Retina (tissue), 1 donor: ENCODE measurements at regions not wholly inside any gene's neighbourhood (a gene's known extent, or its start where the extent isn't known, plus 50 kb on each side); places are given as distances from the start of the nearest gene placed in this dataset.
"Not testable (repeated sequence)": the region's sequence is repeated elsewhere in the genome, so short reads cannot be mapped to it uniquely, and the experiment has no call there.

Experiments used
- DNase-seq: peaks from one replicate; pipeline ENCODE4 v3.0.0-alpha.2; 2016

DNA sequence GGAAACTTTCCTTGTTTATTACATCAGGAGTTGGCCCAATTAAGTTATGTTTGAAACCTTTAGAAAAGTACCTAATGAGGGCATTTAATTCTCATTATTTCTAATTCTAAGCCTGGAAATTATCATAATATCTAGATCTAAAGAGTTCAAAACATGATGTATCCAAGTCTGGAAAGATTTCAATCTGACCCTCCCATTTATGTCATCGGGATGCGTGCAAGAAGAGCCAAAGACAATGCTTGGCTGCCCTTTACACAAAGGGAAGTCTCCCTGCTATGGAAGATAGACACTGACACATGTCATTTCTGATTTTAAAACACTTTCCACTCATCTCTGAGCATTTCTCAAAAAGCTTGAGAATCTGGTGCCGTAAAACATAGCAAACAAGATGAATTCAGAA is 222.4 kb downstream of the ANTXR2 start:
- DNase-seq: no peak

DNA sequence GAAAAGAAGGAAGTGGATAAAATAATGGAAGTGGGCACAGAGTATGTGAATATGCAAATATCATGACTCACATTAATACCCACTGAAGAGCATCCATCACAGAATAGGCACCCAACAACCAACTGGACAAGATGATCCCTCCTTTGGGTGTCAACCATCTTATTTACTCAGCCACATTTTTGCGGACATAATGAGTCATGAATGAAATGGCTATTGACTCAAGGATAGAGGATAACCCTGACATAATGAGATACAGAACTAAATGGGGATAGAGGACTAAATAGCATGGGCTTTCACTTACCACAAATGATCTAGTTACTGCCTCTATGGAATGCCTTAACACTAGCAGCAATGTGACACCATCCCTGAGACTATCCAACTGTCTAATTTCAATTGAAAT is 224.7 kb downstream of the ANTXR2 start:
- DNase-seq: no peak

DNA sequence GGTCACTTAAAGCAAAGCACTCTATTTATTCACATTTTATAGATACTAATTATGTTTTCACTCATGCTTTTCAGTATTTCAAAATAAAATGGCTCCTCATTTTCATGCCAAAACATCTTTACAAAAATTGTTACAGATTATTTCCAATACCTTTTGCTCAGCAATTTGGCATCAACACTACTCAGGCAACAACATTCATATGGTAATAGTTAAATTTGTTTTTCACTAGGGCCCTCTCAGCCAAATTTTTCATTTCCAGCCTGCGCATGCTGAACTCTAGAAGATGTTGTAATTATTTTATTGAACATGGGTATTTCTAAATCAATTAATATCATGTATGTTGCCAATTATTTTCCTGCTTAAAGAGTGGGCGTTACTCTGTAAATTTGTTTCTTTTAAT is 225.6 kb downstream of the ANTXR2 start:
- DNase-seq: no peak

DNA sequence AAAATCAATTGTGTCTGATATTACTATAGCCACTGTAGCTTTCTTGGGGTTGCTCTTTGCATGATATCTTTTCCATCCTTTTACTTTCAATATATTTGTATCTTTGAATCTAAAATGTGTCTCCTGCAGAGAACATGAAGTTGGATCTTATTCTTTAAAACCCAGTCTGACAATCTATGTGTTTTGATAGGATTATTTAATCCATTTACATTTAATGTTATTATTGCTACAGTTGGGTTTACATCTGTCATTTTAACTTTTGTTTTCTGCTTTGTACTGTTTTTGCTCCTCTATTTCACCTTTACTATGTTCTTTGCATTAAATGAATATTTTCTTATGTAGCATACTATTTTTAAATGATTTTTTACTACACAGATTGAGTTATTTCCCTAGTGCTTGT is 230.9 kb downstream of the ANTXR2 start:
- no peak for DNase-seq

DNA sequence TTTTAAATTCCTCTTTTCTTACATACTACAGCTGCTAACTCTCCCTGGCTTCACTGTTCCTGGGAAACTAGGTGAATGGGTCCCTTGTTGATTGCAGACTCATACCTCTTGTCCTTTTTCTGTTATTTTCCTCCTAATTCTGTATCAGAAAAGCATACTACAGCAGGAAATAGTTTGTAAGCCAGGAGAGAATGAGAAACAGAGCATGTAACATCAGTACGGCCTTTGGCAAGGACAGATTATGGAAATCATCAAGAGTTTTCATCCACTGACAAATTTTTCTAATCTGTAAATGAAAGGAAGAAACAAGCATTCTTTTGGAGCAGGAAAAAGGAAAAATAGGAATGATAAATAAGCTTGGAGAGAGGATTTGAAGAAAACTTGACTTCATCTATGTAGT is 239.2 kb downstream of the ANTXR2 start:
- no peak for DNase-seq

DNA sequence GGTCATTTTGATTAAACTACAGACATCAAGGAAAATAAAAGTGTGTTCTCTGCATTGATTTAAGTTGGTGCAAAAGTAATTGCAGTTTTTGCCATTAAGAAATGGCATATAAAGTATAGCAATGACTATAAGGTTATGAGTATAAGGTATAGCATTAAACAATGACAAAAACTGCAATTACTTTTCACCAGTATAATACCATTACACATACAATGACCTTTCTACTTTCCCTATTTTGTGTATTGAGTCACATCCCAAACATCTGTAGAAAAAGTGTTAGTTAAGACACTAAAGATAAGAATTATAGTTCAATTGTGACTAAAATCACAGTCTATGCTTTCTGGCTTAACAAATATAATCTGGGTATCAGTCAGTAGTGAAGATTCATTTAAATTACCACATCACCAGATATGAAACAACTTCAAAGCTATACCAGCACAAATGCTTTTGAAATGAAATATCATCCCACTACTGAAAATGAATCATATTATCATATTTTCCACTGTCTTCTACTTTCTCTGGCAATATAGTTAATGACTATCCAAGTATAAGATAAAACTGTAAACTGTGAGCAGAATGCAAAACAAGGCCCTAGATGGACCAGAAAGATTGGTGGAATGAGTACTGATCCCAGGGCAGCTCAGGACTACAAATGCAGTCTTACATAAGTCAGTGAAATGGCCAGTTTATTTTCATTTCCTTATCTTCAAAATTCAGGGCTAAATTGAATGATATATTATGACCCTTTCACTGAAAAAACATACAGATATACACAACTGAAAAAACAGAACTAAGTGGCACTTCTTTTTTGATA is 241.1 kb downstream of the ANTXR2 start:
- no peak for DNase-seq

GRCh38 chr4:79831119-79831528 is 241.9 kb downstream of the ANTXR2 start:
- DNase-seq: no peak

DNA sequence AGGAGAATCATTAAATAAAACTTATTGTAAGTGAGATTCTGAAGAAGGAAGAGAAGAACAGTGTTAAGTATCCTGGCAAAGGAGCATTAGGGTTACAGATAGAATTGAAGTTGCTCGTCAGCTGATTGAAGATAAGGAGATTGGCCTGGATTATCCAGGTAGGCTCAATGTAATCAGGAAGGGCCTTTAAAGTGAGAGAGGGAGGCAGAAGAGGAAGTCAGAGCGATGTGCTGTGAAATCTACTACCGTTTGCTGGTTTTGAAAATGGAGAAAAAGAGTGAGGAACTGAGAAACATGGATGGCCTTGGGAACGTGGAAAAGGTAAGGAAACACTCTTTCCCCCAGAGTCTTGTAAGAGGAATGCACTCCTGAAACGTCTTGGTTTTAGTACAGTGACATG is 245.7 kb downstream of the ANTXR2 start:
- DNase-seq: no peak

GRCh38 chr4:79823148-79823763 is 249.8 kb downstream of the ANTXR2 start:
- no peak for DNase-seq

DNA sequence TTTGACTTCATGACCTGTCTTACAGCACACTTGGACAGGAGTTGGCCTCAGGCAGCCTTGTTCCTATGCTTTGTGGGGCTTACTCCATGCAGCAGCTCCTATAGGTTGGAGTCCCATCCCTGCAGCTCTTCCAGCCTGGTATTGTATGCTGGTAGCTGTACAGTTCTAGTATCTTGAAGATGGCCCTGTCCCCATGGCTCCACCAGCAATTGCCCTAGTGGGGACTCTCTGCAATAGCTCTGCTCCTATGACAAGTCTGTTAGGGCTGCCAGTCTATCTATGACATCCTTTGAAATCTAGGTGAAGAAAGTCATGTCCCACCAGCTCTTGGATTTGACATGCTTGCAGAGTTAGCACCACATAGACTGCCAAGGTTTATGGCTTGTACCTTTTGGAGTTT is 252.6 kb downstream of the ANTXR2 start:
- DNase-seq: no peak

DNA sequence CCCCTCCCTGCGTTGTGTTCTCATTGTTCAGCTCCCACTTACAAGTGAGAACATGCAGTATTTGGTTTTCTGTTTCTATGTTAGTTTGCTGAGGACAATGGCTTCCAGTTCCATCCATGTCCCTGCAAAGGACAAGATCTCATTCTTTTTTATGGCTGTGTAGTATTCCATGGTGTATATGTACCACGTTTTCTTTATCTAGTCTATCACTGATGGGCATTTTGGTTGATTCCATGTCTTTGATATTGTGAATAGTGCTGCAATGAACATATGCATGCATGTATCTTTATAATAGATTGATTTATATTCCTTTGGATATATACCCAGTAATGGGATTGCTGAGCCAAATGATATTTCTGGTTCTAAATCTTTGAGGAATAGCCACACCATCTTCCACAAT is 265.1 kb downstream of the ANTXR2 start:
- not testable (repeated sequence) for DNase-seq

GRCh38 chr4:79798047-79798446 is 275.0 kb downstream of the ANTXR2 start:
- DNase-seq: no peak

- DNase-seq: no peak
These were observed 276.1 kb downstream of the ANTXR2 start for GRCh38 chr4:79796948-79797347.

DNA sequence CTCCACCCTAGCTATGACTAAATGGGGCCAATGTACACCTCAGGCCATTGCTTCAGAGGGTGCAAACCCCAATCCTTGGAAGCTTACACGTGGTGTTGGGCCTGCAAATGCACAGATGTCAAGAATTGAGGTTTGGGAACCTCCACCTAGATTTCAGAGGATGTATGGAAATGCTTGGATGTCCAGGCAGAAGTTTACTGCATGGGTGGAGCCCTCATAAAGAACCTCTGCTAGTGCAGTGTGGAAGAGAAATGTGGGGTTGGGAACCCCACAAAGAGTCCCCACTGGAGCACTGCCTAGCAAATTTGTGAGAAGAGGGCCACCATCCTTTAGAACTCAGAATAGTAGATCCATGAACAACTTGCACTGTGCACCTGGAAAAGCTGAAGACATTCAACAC is 284.1 kb downstream of the ANTXR2 start:
- DNase-seq: no peak

GRCh38 chr4:79780129-79780528 is 292.9 kb downstream of the ANTXR2 start:
- DNase-seq: no peak

DNA sequence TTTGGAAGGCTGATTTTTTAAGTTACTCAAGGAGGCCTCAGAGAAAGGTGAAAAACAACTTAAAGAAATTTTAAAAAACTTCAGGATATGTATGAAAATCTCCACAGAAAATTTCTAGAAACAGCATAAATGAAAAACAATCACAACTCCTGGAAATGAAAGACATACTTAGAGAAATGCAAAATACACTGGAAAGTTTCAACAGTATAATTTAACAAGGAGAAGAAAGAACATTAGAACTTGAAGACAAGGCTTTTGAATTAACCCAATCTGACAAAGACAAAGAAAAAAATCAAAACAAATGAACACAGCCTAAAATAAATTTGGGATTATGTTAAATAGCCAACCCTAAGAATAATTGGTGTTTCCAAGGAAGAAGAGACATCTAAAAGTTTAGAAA is 300.5 kb downstream of the ANTXR2 start:
- no peak for DNase-seq

DNA sequence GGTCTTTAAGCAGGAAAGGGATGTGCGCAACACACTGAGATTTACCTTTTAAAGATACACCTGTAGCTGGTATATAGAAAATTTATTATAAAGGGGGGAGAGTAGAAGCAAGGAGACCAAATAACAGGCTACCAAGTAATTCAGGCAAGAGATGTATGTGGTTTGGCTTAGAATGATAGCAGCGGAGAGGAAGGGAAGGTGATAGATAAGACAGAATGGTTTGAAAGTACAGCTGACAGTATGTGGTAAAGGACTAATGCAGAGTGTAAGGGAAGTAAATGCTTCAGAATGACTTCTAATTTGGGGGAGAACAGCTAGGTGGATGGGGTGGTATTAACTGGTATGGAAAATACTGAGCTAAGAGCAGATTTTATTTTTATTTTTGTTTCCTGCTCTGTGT is 308.9 kb downstream of the ANTXR2 start:
- DNase-seq: no peak

GRCh38 chr4:79763486-79764075 is 309.4 kb downstream of the ANTXR2 start:
- no peak for DNase-seq

GRCh38 chr4:79759793-79760192 is 313.2 kb downstream of the ANTXR2 start:
- no peak for DNase-seq

DNA sequence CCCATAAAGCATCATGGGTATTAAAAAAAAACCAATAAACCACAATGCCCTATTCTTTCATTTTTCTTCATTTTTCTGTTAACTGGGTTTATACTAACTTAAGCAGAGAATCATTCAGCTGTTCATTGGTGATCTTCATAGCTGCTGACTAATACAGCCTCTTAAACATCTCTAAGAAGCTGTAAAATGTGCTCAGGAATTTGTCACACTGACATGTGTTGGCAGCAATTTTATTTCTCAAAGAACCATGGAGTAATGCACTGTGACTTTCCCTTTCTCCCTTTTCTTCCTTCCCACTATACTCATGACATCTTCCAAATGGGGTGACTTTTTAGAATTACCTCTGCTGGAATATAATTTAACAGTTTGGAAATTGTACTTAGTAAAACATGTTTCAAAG is 315.4 kb downstream of the ANTXR2 start:
- DNase-seq: no peak

GRCh38 chr4:79756140-79756895 is 316.7 kb downstream of the ANTXR2 start:
- no peak for DNase-seq

DNA sequence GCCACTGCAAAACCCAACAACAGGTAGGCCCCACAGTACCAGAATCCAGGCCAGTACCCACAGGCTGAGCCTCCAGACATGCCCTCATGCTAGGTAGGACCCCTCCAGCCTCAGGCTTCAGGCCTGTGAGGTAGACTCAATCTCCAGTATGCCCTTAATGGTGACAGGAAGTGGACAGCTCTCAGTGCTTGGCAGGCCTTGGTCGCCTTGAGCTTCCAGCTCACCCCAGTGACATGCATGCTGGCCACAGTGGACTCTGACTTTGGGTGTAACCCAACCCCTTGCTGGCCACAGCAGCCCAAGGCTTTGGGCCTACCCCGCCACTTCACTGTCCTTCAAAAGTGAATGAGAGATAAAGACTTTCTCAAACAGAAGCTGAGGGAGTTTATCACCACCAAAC is 324.2 kb downstream of the ANTXR2 start:
- DNase-seq: no peak

DNA sequence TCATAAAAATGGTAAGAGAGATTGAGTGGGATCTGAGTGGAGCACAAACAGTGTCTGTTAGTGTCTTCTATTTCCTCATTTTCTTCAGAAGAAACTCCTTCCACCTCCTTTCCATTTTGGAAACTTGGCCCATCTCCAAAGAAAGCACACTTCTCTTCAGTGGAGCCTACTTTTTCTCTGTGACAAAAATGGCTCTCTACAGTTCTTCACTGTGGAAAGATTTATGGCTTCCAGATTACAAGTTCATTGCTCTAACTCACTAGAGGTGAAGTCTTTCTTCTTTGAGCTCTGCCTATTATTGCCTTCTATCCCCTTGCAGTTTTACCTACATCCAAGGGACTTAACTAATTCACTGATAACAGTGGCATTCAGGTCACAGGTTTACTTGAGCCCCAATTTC is 325.8 kb downstream of the ANTXR2 start:
- no peak for DNase-seq

DNA sequence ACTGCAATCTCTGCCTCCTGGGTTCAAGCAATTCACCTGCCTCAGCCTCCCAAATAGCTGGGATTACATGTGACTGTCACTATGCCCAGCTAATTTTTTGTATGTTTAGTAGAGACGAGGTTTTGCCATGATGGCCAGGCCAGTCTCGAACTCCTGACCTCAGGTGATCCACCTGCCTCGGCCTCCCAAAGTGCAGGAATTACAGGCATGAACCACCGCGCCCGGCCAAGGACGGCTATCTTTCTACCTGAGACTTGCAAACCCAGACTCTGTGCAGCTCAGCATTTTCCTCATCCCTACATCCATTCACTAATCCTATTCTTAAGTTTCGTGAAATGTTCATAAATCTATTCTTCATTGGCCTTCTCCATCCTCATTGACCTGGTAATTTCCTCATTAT is 330.0 kb downstream of the ANTXR2 start:
- DNase-seq: no peak
